ENCODE measurements at regions not wholly inside any gene's neighbourhood (a gene's known extent, or its start where the extent isn't known, plus 50 kb on each side); places are given as distances from the start of the nearest gene placed in this dataset.
"Not testable (repeated sequence)": the region's sequence is repeated elsewhere in the genome, so short reads cannot be mapped to it uniquely, and the experiment has no call there.

GRCh38 chr1:230556453-230556852 is 85.8 kb upstream of the COG2 start:
- no peak for ATAC-seq
- no peak for DNase-seq

- DNase-seq (no peak), ATAC-seq (no peak)
Observed at GRCh38 chr1:230555814-230556213, 86.5 kb upstream of the COG2 start.

- ATAC-seq = no peak
- no peak for DNase-seq
Observed at GRCh38 chr1:230552880-230553279, 89.4 kb upstream of the COG2 start.

GRCh38 chr1:230550945-230551344 is 91.3 kb upstream of the COG2 start:
- ATAC-seq, DNase-seq: not testable (repeated sequence)

GRCh38 chr1:230550428-230550827 is 91.9 kb upstream of the COG2 start:
- no peak for ATAC-seq
- no peak for DNase-seq

- ATAC-seq (no peak), DNase-seq (no peak)
Observed at GRCh38 chr1:230549625-230550024, 92.7 kb upstream of the COG2 start.

GRCh38 chr1:230548997-230549396 is 93.3 kb upstream of the COG2 start:
- ATAC-seq = no peak
- no peak for DNase-seq

- ATAC-seq = no peak
- no peak for DNase-seq
Observed at GRCh38 chr1:230548357-230548756, 93.9 kb upstream of the COG2 start.

- no peak for DNase-seq
- ATAC-seq = no peak
Observed at GRCh38 chr1:230545181-230545580, 97.1 kb upstream of the COG2 start.

GRCh38 chr1:230544758-230545157 is 97.5 kb upstream of the COG2 start:
- DNase-seq (no peak), ATAC-seq (no peak)

- ATAC-seq = no peak
Observed at GRCh38 chr1:230543085-230543484, 99.2 kb upstream of the COG2 start.

GRCh38 chr1:230542681-230543080 is 99.6 kb upstream of the COG2 start:
- no peak for DNase-seq
- ATAC-seq = no peak

More at GRCh38 chr1:230543085-230543484, 99.2 kb upstream of the COG2 start:
- DNase-seq = no peak

- DNase-seq (peak; percentile 4), ATAC-seq (peak; percentile 87)
Observed at GRCh38 chr1:230542054-230542453, 100.2 kb upstream of the COG2 start.

- no peak for DNase-seq
- ATAC-seq = no peak
Observed at GRCh38 chr1:230541306-230541705, 101.0 kb upstream of the COG2 start.

GRCh38 chr1:230540421-230541155 is 101.7 kb upstream of the COG2 start:
- DNase-seq = no peak
- no peak for ATAC-seq

GRCh38 chr1:230537456-230537855 is 104.8 kb upstream of the COG2 start:
- ATAC-seq = no peak
- DNase-seq = no peak

- ATAC-seq = no peak
- no peak for DNase-seq
Observed at GRCh38 chr1:230536641-230537155, 105.6 kb upstream of the COG2 start.

GRCh38 chr1:230534224-230534623 is 108.1 kb upstream of the COG2 start:
- ATAC-seq (no peak), DNase-seq (no peak)

GRCh38 chr1:230531103-230531502 is 105.0 kb upstream of the PGBD5 start:
- no peak for ATAC-seq
- no peak for DNase-seq

GRCh38 chr1:230519246-230519645 is 93.1 kb upstream of the PGBD5 start:
- ATAC-seq = no peak
- DNase-seq = no peak

- no peak for DNase-seq
- no peak for ATAC-seq
Observed at GRCh38 chr1:230518511-230518910, 92.4 kb upstream of the PGBD5 start.

GRCh38 chr1:230517786-230518185 is 91.7 kb upstream of the PGBD5 start:
- no peak for ATAC-seq
- no peak for DNase-seq

GRCh38 chr1:230517326-230517725 is 91.2 kb upstream of the PGBD5 start:
- ATAC-seq = no peak
- no peak for DNase-seq

GRCh38 chr1:230516889-230517288 is 90.8 kb upstream of the PGBD5 start:
- ATAC-seq (no peak), DNase-seq (no peak)

Data from stimulated activated naive CD8-positive, alpha-beta T cell treated with anti-CD3 and anti-CD28 coated beads, Interleukin-15, Interleukin-2, amounts not matched to agents 100 U/mL and 50 U/mL, for 24 hours (primary cell).